NK-92 (cell line): ENCODE measurements at regions not wholly inside any gene's neighbourhood (a gene's known extent, or its start where the extent isn't known, plus 50 kb on each side); places are given as distances from the start of the nearest gene placed in this dataset.
"Not testable (repeated sequence)": the region's sequence is repeated elsewhere in the genome, so short reads cannot be mapped to it uniquely, and the experiment has no call there.

ENCODE experiments used
- DNase-seq: peaks from one replicate; lab custom pipeline; 2025; ENCODE audit not compliant: unreplicated experiment; lab: John Stamatoyannopoulos, UW

DNA sequence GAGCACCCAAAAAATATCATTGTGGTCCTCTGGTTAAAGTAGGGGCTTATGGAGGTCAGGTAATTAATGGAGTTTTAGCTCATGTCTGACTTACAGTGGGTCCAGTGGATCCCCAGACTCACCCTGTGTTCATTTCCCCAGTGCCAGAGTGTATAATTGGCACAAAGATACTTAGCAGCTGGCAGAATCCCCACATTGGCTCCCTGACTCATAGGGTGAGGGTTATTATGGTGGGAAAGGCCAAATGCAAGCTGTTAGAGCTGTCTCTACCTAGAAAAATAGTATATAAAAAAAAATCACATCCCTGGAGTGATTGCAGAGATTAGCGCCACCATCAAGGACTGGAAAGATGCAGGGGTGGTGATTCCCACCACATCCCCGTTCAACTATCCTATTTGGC is 1067.6 kb upstream of the ACVR2A start:
- DNase-seq = no peak

DNA sequence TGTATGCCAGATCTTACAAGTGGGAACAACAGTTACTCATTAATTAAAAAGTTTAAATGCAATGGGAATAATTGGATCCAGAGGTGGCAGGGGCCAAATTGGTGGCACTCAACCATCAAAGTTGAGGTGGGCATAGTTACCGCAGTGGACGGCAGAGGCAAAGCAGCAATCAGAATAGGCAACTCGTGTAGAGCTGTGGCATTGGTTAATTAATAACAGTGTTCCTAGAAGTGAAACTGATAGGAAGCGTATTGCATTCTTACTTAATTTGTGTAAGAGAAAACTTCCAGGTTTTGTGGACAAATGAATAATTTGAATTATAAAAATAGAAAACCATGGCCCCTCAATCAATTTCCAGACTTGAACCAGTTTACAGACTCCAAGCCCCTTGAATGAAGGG is 1068.2 kb upstream of the ACVR2A start:
- DNase-seq = no peak

DNA sequence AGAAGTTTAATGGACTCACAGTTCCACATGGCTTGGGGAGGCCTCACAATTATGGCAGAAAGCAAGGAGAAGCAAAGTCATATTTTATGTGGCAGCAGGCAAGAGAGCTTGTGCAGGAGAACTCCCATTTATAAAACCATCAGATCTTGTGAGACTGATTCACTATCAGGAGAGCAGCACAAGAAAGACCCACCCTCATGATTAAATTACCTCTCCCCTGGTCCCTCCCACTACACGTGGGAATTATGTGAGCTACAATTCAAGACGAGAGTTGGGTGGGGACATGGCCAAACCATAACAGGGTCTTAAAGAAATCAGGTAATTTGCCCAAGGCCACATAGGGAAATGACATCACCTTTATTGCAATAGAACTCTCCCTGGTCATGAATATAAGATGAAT is 1073.3 kb upstream of the ACVR2A start:
- no peak for DNase-seq

DNA sequence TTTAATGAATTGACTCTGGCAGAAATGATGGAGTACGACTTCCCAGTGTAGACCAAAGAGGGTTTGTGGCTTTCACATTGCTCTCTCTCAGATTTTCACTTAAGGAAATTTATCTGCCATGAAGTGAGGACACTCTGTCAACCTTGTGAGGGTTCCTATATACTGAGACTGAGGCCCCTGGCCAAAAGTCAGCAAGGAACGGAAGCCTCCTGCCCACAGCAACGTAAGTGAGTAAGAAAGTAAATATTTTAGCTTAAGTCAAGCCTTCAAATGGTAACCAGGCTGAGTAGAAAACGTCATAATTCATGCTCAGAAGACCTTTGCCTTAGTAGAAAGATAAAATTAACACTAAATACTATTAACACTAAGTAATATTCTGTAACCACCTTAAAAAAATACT is 1080.5 kb upstream of the ACVR2A start:
- DNase-seq = no peak

DNA sequence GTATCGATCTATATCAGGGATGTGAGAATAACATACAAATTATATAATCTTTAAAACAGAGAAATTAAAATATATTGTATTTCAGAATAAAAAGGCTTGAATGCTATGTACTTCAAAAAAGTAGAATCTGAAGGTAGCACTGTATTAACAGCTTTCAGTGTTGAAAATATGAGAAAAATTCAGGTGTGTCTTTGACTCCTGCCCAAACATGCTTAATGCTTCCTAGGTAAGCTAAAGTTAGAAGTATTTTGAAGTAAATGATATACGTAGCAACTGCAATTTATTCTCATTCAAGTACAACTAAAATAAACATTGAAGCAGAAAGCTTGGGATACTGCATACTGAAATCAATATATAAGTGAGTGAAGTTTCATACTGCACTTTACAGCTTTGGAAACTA is 1082.0 kb upstream of the ACVR2A start:
- DNase-seq = no peak

DNA sequence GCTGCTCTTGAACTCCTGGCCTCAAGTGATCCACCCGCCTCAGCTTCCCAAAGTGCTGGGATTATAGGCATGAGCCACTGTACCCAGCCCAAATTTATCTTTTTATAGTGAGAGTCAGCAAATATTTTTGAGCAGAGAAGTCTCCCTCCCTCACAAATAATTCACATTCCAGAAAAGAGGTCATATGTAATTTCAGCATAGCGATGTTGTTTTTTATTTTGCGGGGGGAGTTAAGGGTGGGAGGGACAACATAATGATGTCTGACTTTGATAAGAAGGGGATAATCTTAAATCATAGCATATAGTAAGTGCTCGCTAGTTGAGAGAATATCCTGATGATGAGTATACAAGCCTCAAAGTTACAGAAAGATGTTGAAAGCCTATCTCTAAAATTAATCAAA is 1090.2 kb upstream of the ACVR2A start:
- DNase-seq = no peak

DNA sequence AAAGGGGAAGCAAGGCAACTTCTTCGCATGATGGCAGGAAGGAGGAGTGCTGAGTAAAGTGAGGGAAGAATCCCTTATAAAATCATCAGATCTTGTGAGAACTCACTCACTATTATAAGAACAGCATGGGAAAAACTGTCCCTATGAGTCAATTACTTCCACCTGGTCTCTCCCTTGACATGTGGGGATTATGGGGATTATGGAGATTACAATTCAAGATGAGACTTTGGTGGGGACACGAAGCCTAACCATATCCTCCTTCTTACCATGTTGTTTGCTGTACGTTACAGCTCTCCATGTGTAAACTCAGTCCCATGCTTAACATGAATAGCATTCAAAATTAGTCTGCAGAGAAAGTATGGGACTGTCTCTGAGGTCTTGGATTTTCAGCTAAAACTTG is 1096.8 kb upstream of the ACVR2A start:
- no peak for DNase-seq

DNA sequence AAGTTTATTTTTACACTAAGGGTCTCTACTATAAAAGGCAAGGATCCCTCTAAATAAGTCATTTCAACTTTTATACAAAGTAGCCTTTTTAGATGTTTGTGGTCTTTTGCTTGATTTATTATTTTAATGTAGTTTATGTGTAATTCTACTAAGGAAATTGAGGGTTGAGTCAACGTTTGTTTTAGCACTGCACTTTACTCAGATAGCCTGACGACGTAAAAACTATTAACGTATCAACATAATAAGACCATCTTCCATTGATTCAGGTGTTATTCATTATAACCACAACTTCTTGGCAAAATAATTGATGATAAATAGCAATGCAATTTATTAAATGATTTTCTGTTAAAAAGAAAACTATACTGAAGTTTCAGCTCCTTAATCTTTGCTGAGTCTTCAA is 1103.6 kb upstream of the ACVR2A start:
- no peak for DNase-seq

DNA sequence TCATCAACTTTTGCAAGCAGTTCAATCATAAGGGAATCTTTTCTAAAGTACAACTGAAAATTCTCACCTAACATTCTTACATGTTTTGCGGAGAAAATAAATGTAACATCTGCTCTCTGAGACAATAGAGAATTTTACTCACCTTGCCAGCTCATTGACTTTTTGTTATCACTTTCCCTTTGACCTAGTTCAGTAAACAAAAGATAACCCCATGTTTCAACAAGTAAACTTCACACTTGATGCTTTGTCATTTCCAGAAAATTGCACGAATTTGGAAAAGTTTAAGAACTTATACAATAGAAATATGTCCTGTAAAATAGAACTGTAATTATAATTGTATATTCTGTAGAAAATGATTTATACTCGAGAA is 1110.0 kb upstream of the ACVR2A start:
- DNase-seq = no peak

DNA sequence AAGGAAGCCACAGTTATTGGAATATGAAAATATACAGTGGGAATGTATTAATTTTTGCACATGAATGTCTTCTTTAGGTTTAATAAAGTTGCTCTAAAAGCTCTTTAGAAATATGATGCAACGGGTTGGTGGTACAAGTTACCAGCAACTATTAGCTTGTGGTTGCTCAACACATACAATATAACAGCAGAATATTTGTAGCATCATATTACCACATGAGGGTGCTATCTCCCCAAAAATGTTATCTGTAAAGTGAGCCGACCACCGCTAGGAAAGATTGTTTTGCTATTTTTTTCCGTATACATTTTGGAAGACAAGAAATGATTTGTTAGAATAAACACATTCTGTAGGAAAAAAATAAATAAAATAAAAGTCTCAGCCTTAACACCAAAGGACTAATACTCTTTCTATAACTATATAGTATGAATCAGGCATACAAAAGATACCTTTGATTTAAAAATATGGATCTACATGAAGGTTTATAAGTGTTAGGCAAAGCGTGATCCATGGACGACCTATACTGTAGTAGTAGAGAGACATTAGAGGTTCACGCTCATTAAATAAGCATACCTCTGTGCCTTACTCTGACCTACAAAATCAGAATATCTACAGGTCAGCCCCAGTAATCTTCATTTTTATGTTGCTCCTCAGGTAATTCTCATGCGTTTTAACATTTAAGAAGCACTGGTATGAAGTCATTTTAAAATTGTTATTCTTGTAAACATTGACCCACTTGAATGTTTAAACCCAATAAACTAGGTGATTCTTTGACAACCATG is 1110.6 kb upstream of the ACVR2A start:
- no peak for DNase-seq

DNA sequence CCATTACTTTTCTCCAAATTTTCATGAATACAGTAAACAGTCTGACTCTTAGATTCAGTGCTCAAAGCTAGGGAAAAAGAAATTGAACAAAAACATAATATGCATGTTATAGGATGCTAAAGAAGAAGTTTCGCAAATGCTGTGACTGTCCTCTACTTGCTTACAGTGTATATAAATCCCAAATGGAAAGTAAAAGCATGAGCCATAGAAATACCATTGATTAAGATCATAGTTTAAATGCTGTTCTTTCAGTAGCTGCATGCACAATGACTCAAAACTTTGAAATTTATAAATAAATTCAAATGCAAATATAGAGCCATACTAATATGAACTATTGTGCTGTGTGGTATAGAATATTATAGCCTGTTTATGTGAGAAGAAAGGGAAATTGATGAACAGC is 1113.9 kb upstream of the ACVR2A start:
- DNase-seq = no peak

DNA sequence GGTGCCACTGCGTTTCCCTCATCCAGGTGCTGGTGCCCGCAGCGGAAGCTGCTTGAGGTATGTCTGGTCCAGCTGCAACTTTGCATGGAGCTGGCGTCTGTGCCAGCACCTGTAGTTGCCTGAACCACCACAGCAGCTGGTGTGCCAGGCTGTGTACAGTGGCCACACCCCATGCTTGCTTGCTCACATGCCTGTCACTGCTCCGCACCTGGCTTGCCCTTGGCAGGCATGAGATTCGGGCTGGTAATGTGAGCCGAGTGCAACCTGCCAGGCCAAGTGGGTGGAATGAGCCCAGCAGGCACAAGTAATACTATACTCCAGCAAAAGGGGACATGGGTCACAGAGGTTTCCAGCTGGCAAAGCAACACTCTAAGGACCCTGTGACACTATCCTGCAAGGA is 1123.3 kb upstream of the ACVR2A start:
- no peak for DNase-seq

DNA sequence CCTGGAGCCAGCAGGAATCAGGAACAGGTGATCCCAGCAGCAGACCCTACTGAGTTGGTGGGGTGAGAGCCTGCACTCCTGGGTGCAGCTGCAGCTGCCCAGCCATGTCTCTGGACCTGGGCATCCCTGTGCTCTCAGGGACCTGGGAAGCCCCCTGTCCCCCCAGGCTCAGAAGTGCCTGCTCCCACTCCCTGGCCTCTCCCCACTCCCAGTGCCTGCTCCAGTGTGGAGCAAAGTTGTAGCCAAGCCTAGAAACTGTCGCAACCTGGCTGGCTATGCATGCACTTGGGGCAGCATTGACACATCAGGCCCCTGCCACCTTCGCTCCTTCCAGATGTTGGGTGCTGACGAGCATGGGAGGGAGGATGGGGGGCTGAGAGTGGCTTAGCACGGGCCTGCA is 1124.7 kb upstream of the ACVR2A start:
- no peak for DNase-seq

DNA sequence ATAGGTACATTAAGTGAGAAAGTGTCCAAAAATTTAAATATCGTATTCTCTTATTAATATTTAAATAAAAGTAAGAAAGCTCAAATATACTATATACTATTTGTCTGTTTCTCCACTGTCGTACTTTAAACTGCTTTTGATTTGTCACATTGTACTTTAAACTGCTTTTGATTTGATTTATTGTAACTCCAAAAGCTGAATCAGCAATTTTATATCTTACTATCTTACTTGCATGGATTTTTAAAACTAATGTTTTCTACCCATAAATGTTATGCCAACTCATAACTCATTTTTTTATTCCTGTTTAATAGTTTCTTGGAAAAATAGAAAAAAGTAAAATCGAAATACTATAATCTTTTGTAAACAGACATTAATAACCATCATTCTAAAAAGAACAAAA is 1128.2 kb upstream of the ACVR2A start:
- no peak for DNase-seq

DNA sequence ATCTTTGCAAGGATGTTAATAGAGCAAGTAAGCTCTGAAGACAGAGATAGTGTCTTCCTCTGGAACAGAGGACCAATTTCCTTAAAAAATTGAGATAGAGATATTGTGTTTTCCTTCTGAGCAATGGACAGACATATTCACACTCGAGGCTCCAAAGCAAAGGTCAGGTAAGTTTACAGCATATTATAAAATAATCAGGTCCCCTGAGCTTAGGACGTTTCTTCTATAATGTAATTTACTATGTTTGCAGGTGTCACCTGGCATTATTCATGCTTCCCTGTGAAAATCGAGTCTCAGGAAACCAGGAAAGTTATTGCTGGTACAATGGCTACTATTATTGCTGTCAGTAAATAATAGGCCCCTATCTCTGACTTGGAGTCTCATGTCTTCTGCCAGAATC is 1135.8 kb upstream of the ACVR2A start:
- DNase-seq = no peak

DNA sequence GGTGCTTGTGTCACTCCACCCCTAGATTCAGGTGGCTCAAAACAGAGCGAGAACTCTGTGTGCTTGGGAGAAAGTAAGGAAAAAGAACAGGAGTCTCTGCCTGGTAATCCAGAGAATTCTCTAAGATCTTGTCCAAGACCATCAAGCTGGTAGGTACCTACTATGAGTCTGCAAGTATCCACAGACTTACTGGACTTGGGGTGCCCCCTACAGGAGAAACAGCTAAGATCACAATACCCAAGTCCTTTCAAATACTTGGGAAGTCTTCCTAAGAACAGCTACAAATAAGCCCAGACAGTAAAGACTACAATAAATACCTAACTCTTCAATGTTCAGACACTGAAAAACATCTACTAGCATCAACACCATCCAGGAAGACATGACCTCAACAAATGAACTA is 1143.6 kb upstream of the ACVR2A start:
- DNase-seq = no peak

DNA sequence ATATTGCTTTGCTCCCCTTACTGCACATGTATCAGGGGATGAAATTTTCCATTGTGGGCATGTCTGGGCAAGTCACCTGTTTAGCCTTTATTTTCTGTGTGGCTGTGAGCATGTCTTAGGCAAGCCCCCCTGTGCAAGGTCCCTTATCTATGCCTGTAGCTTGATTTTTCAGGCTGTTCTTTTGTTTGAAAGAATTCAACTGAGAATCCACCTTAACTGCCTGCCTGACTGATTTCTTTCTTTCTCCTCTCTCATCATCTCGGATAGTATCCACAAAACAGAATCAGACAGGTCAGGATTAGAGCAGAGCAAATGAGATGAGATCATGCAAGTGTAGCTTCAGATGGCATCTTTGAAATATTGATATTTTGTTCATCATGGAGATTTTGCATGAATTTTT is 1147.5 kb upstream of the ACVR2A start:
- DNase-seq = no peak

DNA sequence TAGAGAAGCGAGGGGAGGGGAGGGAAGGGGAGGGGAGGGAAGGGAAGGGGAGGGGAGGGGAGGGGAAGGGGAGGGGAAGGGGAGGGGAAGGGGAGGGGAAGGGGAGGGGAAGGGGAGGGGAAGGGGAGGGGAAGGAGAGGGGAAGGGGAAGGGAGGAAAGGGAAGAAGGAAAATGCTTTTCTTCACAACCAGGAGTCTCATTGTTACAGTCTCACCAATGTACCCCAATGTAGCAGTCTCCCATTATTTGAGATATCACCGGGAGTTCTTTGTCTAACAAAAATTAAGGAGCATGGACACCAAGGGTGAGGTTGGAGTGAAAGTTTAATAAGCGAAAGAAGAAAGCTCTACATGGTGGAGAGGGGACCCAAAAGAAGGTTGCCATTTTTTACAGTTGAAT is 1148.0 kb upstream of the ACVR2A start:
- DNase-seq = not testable (repeated sequence)

DNA sequence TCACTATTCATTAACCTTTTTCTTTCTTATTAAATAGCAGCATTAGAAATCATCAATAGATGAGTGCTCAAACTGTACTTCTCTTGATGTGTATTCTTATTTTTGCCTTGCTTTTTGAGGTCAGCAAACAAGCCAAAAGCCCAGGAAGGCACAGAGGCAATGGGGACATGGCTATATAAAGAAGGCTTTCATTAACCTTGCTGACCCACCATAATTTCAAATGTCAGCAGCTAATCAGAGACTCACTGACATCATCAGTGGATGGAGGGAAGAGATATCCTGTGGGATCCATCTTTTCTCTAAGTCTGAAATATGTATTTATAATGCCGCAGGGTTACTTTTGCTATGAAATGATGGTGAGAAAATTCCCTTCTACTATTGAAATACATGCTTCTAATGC is 1162.8 kb upstream of the ACVR2A start:
- DNase-seq = no peak

DNA sequence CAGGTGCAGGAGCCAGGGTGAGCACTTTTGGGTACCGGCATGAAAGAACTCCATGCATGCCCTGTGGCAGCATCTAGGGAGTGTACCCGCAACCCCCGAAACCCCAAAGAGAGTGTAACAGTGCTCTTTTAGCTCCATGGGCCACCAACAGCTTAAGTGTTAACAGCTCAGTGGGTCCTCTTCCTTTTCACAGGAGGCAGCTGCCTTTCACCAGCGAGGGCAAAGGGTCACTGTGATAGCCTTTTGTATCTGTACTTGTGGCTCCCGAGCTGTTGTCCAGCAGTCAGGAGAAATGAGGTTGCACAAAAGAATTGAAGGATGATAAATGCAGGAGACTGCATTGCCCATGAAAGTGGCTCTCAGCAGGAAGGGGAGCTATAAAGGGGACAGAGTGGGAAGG is 1166.3 kb upstream of the ACVR2A start:
- no peak for DNase-seq

DNA sequence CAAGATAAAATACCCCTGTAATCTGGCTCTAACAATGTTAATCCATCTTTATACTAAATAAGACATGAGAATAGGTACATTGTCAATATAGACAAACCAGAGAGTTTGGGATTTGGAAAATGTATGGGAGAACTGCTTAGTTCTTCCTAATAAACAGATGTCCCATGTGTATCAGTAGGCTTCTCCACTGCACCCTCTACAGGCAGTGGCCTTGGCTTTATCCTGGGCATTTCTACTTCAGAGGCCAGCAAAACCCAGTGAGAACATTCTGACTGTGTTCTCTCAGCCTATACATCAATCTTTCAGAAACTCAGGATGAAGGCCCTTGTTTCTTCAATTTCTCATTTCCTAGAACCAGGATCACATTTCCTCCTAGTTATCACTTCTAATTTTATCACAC is 1167.5 kb upstream of the ACVR2A start:
- DNase-seq = no peak

DNA sequence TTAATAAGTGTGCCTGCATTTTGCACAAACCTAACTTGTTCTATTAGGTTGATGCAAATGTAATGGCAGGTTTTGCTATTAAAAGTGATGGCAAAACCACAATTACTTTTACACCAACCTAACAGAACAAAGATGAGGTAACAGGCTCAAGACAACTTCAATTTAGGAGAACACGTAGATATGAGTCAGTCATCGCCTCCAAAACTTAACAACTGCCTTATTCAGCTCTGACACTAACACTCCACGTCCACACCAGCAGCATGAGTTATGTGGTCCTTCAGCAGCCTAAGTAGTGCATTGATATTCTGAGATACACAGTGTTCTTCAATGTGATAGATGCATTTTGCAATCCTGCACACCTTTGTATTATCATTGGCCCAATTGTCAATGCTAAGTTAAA is 1175.1 kb upstream of the ACVR2A start:
- DNase-seq = no peak

DNA sequence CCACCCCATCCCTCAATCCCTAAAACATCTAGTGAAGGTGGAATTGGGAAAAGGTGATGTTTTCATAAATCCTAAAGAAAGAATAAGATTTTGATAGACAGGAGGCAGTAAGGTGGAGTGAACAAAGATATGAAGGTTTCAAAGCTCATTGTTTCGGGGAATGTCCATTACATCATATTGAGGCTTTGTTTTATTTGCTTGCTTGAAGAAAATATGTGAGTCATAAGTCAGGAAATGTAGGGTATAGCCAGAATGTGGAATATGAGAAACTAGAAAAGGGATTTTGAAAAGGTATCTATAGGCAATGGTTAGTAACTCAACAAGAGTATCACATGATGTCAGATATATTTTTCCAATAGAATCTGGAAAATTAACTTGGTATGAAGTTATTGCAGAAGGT is 1178.5 kb upstream of the ACVR2A start:
- DNase-seq = no peak

DNA sequence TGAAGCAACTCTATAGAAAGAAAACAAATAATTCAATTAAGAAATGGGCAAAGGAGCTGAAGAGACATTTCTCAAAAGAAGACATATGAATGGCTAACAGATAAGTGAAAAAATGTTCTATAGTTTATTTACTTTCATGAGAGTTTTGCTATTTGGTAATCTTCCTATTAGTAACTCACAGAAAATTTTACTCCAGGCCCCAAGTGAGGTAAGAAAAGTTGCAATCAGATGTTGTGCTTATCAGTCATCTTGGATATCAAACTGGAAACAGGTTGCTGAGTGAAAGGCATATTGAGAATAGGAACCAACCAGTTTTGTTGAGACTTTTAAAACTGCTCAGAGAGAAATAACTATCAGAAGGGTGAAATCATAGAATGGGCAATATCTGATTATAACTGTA is 1179.0 kb upstream of the ACVR2A start:
- no peak for DNase-seq
